ENCODE measurements at regions not wholly inside any gene's neighbourhood (a gene's known extent, or its start where the extent isn't known, plus 50 kb on each side); places are given as distances from the start of the nearest gene placed in this dataset.
"Not testable (repeated sequence)": the region's sequence is repeated elsewhere in the genome, so short reads cannot be mapped to it uniquely, and the experiment has no call there.

DNA sequence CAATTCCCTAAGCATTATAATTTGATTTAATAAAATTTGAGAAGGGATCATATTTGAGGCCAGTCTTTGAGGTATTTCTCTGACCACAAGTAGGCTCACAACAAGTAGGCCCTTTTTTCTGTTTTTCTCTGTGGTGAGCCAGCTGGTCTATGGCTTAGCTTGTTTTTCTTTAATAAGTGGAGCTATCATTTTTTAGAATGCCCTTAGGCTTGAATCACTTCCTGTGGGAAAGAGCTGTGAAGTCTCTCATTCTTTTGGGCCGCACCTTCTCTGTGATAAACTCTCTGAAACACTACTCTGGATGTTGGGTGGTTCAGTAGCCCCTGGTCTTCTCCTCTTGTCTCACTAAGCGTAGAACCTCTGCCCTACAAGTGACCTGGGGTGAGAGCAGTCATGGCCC is 235.9 kb downstream of the SUCLG1 start:
- in situ Hi-C loops (cut with MboI; ENCODE audit: low pct_unique_long_range_greater_than_20kb, low sequenced_read_pairs, unreplicated experiment): no loop called here
- TF ChIP-seq, protein P1, sequence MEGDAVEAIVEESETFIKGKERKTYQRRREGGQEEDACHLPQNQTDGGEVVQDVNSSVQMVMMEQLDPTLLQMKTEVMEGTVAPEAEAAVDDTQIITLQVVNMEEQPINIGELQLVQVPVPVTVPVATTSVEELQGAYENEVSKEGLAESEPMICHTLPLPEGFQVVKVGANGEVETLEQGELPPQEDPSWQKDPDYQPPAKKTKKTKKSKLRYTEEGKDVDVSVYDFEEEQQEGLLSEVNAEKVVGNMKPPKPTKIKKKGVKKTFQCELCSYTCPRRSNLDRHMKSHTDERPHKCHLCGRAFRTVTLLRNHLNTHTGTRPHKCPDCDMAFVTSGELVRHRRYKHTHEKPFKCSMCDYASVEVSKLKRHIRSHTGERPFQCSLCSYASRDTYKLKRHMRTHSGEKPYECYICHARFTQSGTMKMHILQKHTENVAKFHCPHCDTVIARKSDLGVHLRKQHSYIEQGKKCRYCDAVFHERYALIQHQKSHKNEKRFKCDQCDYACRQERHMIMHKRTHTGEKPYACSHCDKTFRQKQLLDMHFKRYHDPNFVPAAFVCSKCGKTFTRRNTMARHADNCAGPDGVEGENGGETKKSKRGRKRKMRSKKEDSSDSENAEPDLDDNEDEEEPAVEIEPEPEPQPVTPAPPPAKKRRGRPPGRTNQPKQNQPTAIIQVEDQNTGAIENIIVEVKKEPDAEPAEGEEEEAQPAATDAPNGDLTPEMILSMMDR (IDR thresholded peaks at IDR 0.05; ENCODE audit: extremely low read depth, insufficient read depth, missing control alignments): no peak
- no peak for DNase-seq (ENCODE audit: low spot score)

DNA sequence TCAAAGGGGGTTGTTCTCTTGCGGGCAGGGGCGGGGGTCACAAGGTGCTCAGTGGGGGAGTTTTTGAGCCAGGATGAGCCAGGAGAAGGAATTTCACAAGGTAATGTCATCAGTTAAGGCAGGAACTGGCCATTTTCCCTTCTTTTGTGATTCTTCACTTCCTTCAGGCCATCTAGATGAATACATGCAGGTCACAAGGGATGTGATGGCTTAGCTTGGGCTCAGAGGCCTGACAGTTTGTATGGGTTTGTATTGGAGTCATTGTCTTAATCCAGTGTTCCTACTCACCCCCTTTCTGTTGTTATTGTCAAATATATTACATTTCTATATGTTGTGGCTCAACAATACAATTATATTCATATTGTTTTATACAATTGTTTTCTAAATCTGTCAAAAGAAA is 238.0 kb downstream of the SUCLG1 start:
- DNase-seq (ENCODE audit: low spot score); in situ Hi-C loops (cut with MboI; ENCODE audit: low pct_unique_long_range_greater_than_20kb, low sequenced_read_pairs, unreplicated experiment): not testable (repeated sequence)

DNA sequence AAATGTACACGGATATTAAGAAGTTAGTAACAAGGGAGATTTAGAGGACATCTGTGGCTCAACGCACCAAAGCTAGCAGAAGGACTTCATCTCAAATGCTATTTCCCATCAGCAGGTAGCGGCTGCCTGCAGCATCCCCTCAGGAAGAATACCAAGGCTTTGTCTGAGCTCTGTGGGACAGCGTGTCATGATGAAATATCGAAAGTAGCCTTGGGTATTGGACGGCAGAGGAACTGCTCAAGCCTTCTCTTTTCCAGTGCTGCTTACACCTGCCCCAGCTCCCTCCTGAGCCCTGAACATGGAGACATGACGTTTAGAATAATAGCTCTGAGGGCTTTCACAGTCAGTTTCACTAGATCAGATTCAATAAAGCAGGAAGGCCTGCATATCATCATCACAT is 241.6 kb downstream of the SUCLG1 start:
- DNase-seq (ENCODE audit: low spot score): no peak
- TF ChIP-seq, protein P1 (IDR thresholded peaks at IDR 0.05; ENCODE audit: extremely low read depth, insufficient read depth, missing control alignments): no peak
- in situ Hi-C loops (cut with MboI; ENCODE audit: low pct_unique_long_range_greater_than_20kb, low sequenced_read_pairs, unreplicated experiment): no loop called here

DNA sequence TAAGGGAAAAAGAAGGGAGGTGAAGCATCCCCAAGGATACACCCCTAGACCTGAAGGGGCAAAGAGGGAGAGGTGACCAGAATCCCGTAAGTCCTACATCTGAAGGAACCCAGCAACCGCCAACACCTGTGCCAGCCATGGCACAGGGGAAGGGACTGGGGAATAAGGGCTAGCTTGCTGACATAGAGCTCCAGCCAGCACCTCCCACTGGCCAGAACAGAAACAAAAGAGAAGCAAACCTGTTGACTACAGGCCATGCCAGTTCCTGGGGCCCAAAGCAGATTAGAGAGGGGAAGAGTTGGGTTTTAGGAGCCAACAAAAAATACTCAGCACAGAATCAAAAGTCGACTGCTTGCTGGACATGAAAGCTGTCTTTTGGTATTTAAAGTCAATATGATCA is 244.6 kb downstream of the SUCLG1 start:
- TF ChIP-seq, protein P1 (IDR thresholded peaks at IDR 0.05; ENCODE audit: extremely low read depth, insufficient read depth, missing control alignments): no peak
- in situ Hi-C loops (cut with MboI; ENCODE audit: low pct_unique_long_range_greater_than_20kb, low sequenced_read_pairs, unreplicated experiment): no loop called here
- DNase-seq (ENCODE audit: low spot score): no peak

DNA sequence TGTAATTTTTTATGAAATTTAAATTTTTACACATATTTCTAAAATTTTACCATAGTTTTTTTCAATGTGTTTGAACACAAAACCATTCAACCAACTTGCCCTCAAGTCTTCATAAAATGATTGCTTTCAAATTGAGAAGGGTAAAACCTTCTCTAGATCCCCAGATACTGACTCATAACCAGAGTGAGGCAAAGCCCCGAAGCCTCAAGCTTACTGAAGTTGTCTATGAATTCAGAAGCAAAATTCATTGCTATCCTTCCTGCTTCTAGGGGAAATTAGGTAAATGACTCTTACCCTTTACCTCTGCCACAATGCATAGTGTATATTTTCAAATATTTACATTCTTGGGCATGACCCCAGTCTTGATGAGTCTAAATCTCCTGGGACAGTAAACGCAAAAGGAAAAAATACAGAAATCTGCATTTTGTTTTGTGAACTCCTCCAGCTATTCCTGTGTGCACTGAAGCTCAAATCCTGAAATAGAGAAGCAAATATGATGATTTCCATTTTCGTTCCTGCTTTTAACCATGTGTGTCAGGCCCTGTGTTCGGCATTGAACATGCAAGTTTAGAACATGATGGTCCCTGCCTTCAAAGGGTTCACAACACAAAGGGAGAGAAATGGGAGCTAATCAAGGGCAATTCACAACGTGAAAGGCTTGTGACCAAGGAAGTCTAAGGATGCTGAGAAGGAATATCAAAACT is 246.3 kb downstream of the SUCLG1 start:
- TF ChIP-seq, protein P1 (IDR thresholded peaks at IDR 0.05; ENCODE audit: extremely low read depth, insufficient read depth, missing control alignments): no peak
- in situ Hi-C loops (cut with MboI; ENCODE audit: low pct_unique_long_range_greater_than_20kb, low sequenced_read_pairs, unreplicated experiment): no loop called here
- DNase-seq (ENCODE audit: low spot score): peak; percentile 36

DNA sequence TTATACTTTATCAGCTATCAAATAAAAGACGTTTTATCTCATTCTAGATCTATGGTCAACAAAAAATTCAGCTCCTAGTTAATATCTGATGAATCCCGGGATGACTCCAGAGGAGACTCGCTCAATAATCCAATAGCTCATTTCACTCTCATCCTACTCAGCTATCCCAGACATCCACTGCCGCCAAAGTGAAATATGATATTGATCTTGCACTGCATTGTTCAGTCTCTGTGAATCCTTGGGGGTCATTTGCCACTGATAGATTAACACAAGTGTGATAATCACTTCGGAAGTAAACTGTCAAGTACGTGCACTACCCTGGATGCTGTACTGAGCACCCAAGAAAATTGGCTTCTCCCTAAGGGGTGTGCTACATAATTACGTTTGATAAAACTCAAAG is 249.1 kb downstream of the SUCLG1 start:
- in situ Hi-C loops (cut with MboI; ENCODE audit: low pct_unique_long_range_greater_than_20kb, low sequenced_read_pairs, unreplicated experiment): no loop called here
- DNase-seq (ENCODE audit: low spot score): no peak
- TF ChIP-seq, protein P1 (IDR thresholded peaks at IDR 0.05; ENCODE audit: extremely low read depth, insufficient read depth, missing control alignments): no peak

DNA sequence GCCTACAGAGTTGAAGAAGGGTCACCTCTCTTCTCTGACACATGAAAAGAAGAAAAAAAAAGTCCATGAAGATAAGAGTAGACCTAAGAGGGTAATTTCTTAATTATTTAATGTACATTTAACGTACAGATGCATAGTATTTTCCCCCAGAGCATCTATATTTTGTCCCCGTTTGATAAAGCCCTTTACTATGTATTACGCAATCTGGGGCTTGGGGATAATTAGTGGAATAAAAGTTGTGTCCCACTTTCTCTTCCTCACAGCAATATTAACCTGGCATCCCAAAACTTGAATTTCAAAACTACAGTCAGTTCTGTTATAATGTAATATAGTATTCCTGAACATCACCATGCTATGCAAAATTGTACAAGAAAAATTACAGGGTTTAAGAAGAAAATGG is 254.1 kb downstream of the SUCLG1 start:
- TF ChIP-seq, protein P1 (IDR thresholded peaks at IDR 0.05; ENCODE audit: extremely low read depth, insufficient read depth, missing control alignments): no peak
- in situ Hi-C loops (cut with MboI; ENCODE audit: low pct_unique_long_range_greater_than_20kb, low sequenced_read_pairs, unreplicated experiment): no loop called here

More for the DNA sequence above, 254.1 kb downstream of the SUCLG1 start:
- DNase-seq (ENCODE audit: low spot score): no peak

Data from GM13977 (cell line).